ENCODE measurements at regions not wholly inside any gene's neighbourhood (a gene's known extent, or its start where the extent isn't known, plus 50 kb on each side); places are given as distances from the start of the nearest gene placed in this dataset.

DNA sequence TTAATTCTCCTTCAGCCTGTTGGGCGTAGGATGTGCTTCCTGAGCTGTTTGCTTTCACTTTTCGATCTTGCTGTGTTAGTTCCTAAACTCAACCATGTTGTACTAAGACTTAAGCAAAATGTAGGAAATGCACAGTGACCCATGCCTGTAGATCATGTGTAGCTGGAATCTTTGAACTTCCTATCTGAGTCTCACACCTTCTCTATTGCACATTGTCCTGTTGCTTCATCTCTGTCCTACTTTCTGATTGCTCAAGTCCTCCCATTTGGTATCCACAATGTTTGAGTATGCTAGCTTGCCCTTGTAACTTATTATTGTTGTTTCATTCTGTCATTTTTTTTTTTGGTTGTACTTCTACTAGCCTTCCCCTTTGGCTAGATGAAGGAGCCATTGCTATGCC, 239.6 kb downstream of the PPP1R2C start:
- H3K4me1 Mint-ChIP-seq, result no peaks in the 10 kb centered on the region
- no peaks in the 10 kb centered on the region for H3K9me3 Mint-ChIP-seq
- intact Hi-C loops (cut with micrococcal nuclease), result no loop called here
- no peaks in the 10 kb centered on the region for H3K27me3 Mint-ChIP-seq
- ATAC-seq (ENCODE audit: low read depth) (no peak), DNase-seq (no peak)
- CTCF ChIA-PET, result no interaction called here
- TF ChIP-seq, protein P1, sequence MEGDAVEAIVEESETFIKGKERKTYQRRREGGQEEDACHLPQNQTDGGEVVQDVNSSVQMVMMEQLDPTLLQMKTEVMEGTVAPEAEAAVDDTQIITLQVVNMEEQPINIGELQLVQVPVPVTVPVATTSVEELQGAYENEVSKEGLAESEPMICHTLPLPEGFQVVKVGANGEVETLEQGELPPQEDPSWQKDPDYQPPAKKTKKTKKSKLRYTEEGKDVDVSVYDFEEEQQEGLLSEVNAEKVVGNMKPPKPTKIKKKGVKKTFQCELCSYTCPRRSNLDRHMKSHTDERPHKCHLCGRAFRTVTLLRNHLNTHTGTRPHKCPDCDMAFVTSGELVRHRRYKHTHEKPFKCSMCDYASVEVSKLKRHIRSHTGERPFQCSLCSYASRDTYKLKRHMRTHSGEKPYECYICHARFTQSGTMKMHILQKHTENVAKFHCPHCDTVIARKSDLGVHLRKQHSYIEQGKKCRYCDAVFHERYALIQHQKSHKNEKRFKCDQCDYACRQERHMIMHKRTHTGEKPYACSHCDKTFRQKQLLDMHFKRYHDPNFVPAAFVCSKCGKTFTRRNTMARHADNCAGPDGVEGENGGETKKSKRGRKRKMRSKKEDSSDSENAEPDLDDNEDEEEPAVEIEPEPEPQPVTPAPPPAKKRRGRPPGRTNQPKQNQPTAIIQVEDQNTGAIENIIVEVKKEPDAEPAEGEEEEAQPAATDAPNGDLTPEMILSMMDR (IDR thresholded peaks at IDR 0.05), result no peak
- no peak overlapping the region for H3K27ac Mint-ChIP-seq
- POLR2A ChIA-PET, result no interaction called here
- no peak overlapping the region for H3K4me3 Mint-ChIP-seq
- H3K36me3 Mint-ChIP-seq (ENCODE audit: low read depth), result no peaks in the 10 kb centered on the region

DNA sequence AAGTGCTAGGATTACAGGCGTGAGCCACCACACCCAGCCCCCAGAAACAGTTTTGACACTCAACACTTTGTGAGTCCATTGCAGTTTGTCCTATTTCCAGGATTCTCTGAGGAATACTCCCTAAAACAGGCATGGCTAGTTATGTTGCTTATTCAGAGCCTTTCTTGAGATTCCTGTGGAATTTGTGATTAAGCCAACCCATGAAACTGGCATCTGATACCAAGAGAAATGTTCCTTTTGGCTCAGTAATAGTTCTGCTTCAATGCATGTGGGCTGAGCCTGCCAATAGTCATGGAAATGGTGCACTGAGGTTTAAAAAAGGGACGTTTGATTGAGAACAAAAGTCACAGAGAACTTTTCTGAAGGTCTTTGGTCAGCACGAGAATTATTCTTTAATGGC, 241.7 kb downstream of the PPP1R2C start:
- POLR2A ChIA-PET, result no interaction called here
- CTCF ChIA-PET, result no interaction called here
- H3K27me3 Mint-ChIP-seq, result no peaks in the 10 kb centered on the region

DNA sequence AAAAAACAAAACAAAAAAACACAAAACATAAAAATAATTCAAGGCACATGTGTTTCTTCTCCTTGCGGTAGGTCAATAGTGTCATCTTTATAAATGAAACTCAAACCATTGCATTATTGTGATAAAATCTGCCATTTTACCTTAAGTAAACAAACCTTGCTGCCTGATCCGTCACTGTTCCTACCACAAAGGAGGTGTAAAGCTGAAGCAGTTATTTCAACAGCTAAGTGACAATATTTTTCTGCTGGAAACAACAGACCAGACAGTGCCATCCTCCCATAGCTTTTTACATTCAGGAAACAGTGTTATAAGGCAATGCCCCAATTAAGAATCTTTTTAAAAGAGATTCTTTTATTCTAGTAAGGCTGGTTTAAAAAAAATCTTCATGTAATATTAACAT, 242.7 kb downstream of the PPP1R2C start:
- Mint-ChIP-seq H3K4me3 (no peak overlapping the region), H3K9me3 (no peaks in the 10 kb centered on the region), H3K36me3 (ENCODE audit: low read depth) (no peaks in the 10 kb centered on the region), H3K4me1 (no peaks in the 10 kb centered on the region), H3K27me3 (no peaks in the 10 kb centered on the region), H3K27ac (no peak overlapping the region)
- ChIA-PET CTCF (no interaction called here), POLR2A (no interaction called here)
- TF ChIP-seq, protein P1 (IDR thresholded peaks at IDR 0.05), result no peak
- intact Hi-C loops (cut with micrococcal nuclease), result no loop called here
- ATAC-seq (ENCODE audit: low read depth) (no peak), DNase-seq (no peak)

More for the DNA sequence above, 241.7 kb downstream of the PPP1R2C start:
- Mint-ChIP-seq H3K27ac (no peak overlapping the region), H3K4me3 (no peak overlapping the region), H3K9me3 (no peaks in the 10 kb centered on the region), H3K4me1 (no peaks in the 10 kb centered on the region), H3K36me3 (ENCODE audit: low read depth) (no peaks in the 10 kb centered on the region)
- intact Hi-C loops (cut with micrococcal nuclease), result no loop called here
- TF ChIP-seq, protein P1 (IDR thresholded peaks at IDR 0.05), result no peak
- DNase-seq (no peak), ATAC-seq (ENCODE audit: low read depth) (no peak)

DNA sequence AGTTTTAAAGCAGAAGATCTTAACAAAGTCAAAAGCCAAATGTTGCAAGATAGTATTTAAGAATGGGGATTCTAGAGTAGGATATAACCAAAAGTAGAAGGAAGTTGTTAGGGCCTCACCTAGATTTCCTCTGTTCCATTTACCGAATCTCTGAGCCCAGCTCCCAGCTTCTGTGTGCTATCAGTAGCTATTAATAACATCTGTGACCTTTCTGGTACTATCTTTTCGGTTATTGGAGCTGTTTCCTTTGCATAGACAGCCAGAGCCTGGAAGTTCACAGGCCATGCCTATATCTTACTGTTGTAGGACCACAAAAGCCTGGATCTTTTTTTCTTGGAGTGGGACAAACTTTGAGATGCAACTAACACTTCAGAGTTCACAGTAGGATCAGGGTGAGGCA, 244.2 kb downstream of the PPP1R2C start:
- DNase-seq (no peak), ATAC-seq (ENCODE audit: low read depth) (no peak)
- intact Hi-C loops (cut with micrococcal nuclease), result no loop called here
- no peak overlapping the region for H3K27ac Mint-ChIP-seq
- no peak overlapping the region for H3K4me3 Mint-ChIP-seq
- POLR2A ChIA-PET, result no interaction called here
- CTCF ChIA-PET, result no interaction called here
- H3K9me3 Mint-ChIP-seq, result peaks cover 3% of the 10 kb centered on the region
- no peaks in the 10 kb centered on the region for H3K4me1 Mint-ChIP-seq
- no peaks in the 10 kb centered on the region for H3K27me3 Mint-ChIP-seq
- H3K36me3 Mint-ChIP-seq (ENCODE audit: low read depth), result no peaks in the 10 kb centered on the region
- TF ChIP-seq, protein P1 (IDR thresholded peaks at IDR 0.05), result no peak

DNA sequence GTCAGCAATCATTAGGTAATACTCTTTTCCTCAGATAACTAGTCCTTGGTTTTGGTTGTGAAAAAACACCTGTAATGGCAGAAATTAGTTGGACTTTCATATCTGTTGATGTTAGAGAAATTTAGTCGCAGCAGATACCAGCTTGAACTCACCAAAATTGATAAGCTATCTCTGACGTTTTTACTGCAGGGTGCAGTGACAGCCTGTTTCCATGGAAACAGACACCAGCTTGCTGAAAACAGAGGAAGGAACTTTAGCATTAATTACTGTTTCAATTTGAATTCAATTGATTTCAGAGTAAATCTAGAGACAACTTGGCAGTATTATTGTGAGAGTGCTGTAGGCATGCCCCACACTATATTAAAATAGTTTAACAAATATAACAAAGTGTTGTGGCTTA, 246.5 kb downstream of the PPP1R2C start:
- Mint-ChIP-seq H3K27me3 (no peaks in the 10 kb centered on the region), H3K4me3 (no peak overlapping the region), H3K27ac (no peak overlapping the region), H3K36me3 (ENCODE audit: low read depth) (no peaks in the 10 kb centered on the region), H3K9me3 (peaks cover 6% of the 10 kb centered on the region), H3K4me1 (no peaks in the 10 kb centered on the region)
- no peak for ATAC-seq (ENCODE audit: low read depth)
- TF ChIP-seq, protein P1 (IDR thresholded peaks at IDR 0.05), result no peak
- ChIA-PET CTCF (no interaction called here), POLR2A (no interaction called here)
- intact Hi-C loops (cut with micrococcal nuclease), result no loop called here
- DNase-seq, result no peak
